HL-60 (cell line): ENCODE measurements at regions not wholly inside any gene's neighbourhood (a gene's known extent, or its start where the extent isn't known, plus 50 kb on each side); places are given as distances from the start of the nearest gene placed in this dataset.

Experiments
- DNase-seq, 2 experiments: peaks; one replicate each; pipeline ENCODE4 v3.0.0-alpha.2; 2010 to 2020; ENCODE audit warnings: low read depth in 1 of 2, low spot score in 1 of 2
- H3K27ac ChIP-seq: fragments of 250-450 bp; sonication (Bioruptor Pico); replicated peaks from 2 replicates; pipeline ENCODE4 v1.5.1; 2020; ENCODE audit warnings: mild to moderate bottlenecking, moderate library complexity
- H3K27me3 ChIP-seq: fragments of 250-450 bp; sonication (Bioruptor Pico); 2 replicates; pipeline ENCODE4 v1.5.1; 2021; ENCODE audit warnings: mild to moderate bottlenecking, moderate library complexity; ENCODE audit not compliant: insufficient read depth, poor library complexity, severe bottlenecking
- H3K4me3 ChIP-seq: replicated peaks from 2 replicates; pipeline ENCODE4 v1.5.1; 2011; ENCODE audit warnings: mild to moderate bottlenecking, control low read depth, low read length; ENCODE audit not compliant: insufficient read depth
- CTCF ChIP-seq: IDR thresholded peaks from one replicate; pipeline ENCODE4 v1.5.1; 2011; ENCODE audit warnings: low read length, control low read depth, inconsistent platforms; ENCODE audit not compliant: insufficient read depth
- GABPA ChIP-seq: IDR thresholded peaks from 2 replicates; pipeline ENCODE4 v1.6.1; 2012; ENCODE audit warnings: low read depth
- POLR2AphosphoS5 ChIP-seq: IDR thresholded peaks from 2 replicates; pipeline ENCODE4 v1.6.1; 2012; ENCODE audit warnings: low read depth
- REST ChIP-seq: IDR thresholded peaks from 2 replicates; pipeline ENCODE4 v1.6.1; 2012; ENCODE audit warnings: low read depth; ENCODE audit not compliant: insufficient replicate concordance
- SPI1 ChIP-seq: IDR thresholded peaks from 2 replicates; pipeline ENCODE4 v1.6.1; 2012; ENCODE audit warnings: low read depth, mild to moderate bottlenecking, borderline replicate concordance

GRCh38 chr20:59448851-59449444 is 148.5 kb downstream of the EDN3 start:
- Histone ChIP-seq H3K4me3 (no peak overlapping the region), H3K27me3 (peaks cover 7% of the 10 kb centered on the region), H3K27ac (no peak overlapping the region)
- DNase-seq: no peak
- TF ChIP-seq SPI1: no peak
- TF ChIP-seq CTCF: no peak
- no peak for TF ChIP-seq GABPA
- no peak for TF ChIP-seq REST
- no peak for TF ChIP-seq POLR2AphosphoS5

- Histone ChIP-seq H3K27me3 (peaks cover 3% of the 10 kb centered on the region), H3K4me3 (no peak overlapping the region)
- no peak for DNase-seq
These were observed 150.7 kb downstream of the EDN3 start for GRCh38 chr20:59451066-59451630.

More at GRCh38 chr20:59451066-59451630, 150.7 kb downstream of the EDN3 start:
- TF ChIP-seq GABPA (no peak), REST (no peak), CTCF (no peak), POLR2AphosphoS5 (no peak), SPI1 (no peak)
- no peak overlapping the region for H3K27ac ChIP-seq
